ENCODE measurements at regions not wholly inside any gene's neighbourhood (a gene's known extent, or its start where the extent isn't known, plus 50 kb on each side); places are given as distances from the start of the nearest gene placed in this dataset.
A peak's percentile ranks its signal among the peaks of the same experiment; 100 is the strongest.

- DNase-seq (ENCODE audit: low read depth, low spot score), result no peak
Observed at GRCh38 chr4:123300222-123301039, 96.2 kb upstream of the SPRY1 start.

GRCh38 chr4:123301923-123302322 lies 94.7 kb upstream of the SPRY1 start:
- no peak overlapping the region for H3K27ac ChIP-seq
- DNase-seq (ENCODE audit: low read depth, low spot score), result no peak

More at GRCh38 chr4:123300222-123301039, 96.2 kb upstream of the SPRY1 start:
- no peak overlapping the region for H3K27ac ChIP-seq

GRCh38 chr4:123304151-123304964 lies 92.2 kb upstream of the SPRY1 start:
- DNase-seq (ENCODE audit: low read depth, low spot score), result no peak
- no peak overlapping the region for H3K27ac ChIP-seq

- DNase-seq (ENCODE audit: low read depth, low spot score), result no peak
- no peak overlapping the region for H3K27ac ChIP-seq
Observed at GRCh38 chr4:123305736-123306135, 90.9 kb upstream of the SPRY1 start.

GRCh38 chr4:123306769-123307168 lies 89.8 kb upstream of the SPRY1 start:
- H3K27ac ChIP-seq, result no peak overlapping the region
- DNase-seq (ENCODE audit: low read depth, low spot score), result no peak

- no peak for DNase-seq (ENCODE audit: low read depth, low spot score)
Observed at GRCh38 chr4:123308667-123309066, 87.9 kb upstream of the SPRY1 start.

GRCh38 chr4:123312116-123312515 lies 84.5 kb upstream of the SPRY1 start:
- DNase-seq (ENCODE audit: low read depth, low spot score), result no peak
- H3K27ac ChIP-seq, result no peak overlapping the region

More at GRCh38 chr4:123308667-123309066, 87.9 kb upstream of the SPRY1 start:
- no peak overlapping the region for H3K27ac ChIP-seq

- DNase-seq (ENCODE audit: low read depth, low spot score), result no peak
- no peak overlapping the region for H3K27ac ChIP-seq
Observed at GRCh38 chr4:123312951-123313592, 83.5 kb upstream of the SPRY1 start.

- H3K27ac ChIP-seq, result no peak overlapping the region
- DNase-seq (ENCODE audit: low read depth, low spot score), result peak; percentile 39
Observed at GRCh38 chr4:123315617-123316016, 81.0 kb upstream of the SPRY1 start.

GRCh38 chr4:123317211-123317610 lies 79.4 kb upstream of the SPRY1 start:
- DNase-seq (ENCODE audit: low read depth, low spot score), result no peak
- no peak overlapping the region for H3K27ac ChIP-seq

- no peak overlapping the region for H3K27ac ChIP-seq
- no peak for DNase-seq (ENCODE audit: low read depth, low spot score)
Observed at GRCh38 chr4:123319639-123320038, 77.0 kb upstream of the SPRY1 start.

- no peak overlapping the region for H3K27ac ChIP-seq
- no peak for DNase-seq (ENCODE audit: low read depth, low spot score)
Observed at GRCh38 chr4:123323998-123324397, 72.6 kb upstream of the SPRY1 start.

GRCh38 chr4:123325241-123325681 lies 71.3 kb upstream of the SPRY1 start:
- no peak overlapping the region for H3K27ac ChIP-seq
- no peak for DNase-seq (ENCODE audit: low read depth, low spot score)

GRCh38 chr4:123327346-123327745 lies 69.2 kb upstream of the SPRY1 start:
- DNase-seq (ENCODE audit: low read depth, low spot score), result no peak
- no peak overlapping the region for H3K27ac ChIP-seq

GRCh38 chr4:123327846-123328429 lies 68.7 kb upstream of the SPRY1 start:
- no peak for DNase-seq (ENCODE audit: low read depth, low spot score)
- H3K27ac ChIP-seq, result no peak overlapping the region

GRCh38 chr4:123338715-123339114 lies 57.9 kb upstream of the SPRY1 start:
- no peak for DNase-seq (ENCODE audit: low read depth, low spot score)
- no peak overlapping the region for H3K27ac ChIP-seq

- H3K27ac ChIP-seq, result peak overlapping the region; percentile 57
- no peak for DNase-seq (ENCODE audit: low read depth, low spot score)
Observed at GRCh38 chr4:123339507-123340380, 56.9 kb upstream of the SPRY1 start.

GRCh38 chr4:123340381-123340701 lies 56.3 kb upstream of the SPRY1 start:
- peak; percentile 77 for DNase-seq (ENCODE audit: low read depth, low spot score)
- H3K27ac ChIP-seq, result peak overlapping the region; percentile 57

- DNase-seq (ENCODE audit: low read depth, low spot score), result no peak
- H3K27ac ChIP-seq, result no peak overlapping the region
Observed at GRCh38 chr4:123342498-123342897, 54.1 kb upstream of the SPRY1 start.
